Heart right ventricle (tissue), 16 donors: ENCODE measurements at regions not wholly inside any gene's neighbourhood (a gene's known extent, or its start where the extent isn't known, plus 50 kb on each side); places are given as distances from the start of the nearest gene placed in this dataset.
"Not testable (repeated sequence)": the region's sequence is repeated elsewhere in the genome, so short reads cannot be mapped to it uniquely, and the experiment has no call there.

Source experiments
- ATAC-seq, 8 donors: fragments of 200-7000 bp; cut with Tn5 transposase; one replicate each; pipeline ENCODE4 v1.9.1; 2020; ENCODE audit warnings: mild to moderate bottlenecking in 8 of 8, moderate library complexity in 8 of 8, moderate number of reproducible peaks in 1 of 8
- DNase-seq, 2 donors: peaks; one replicate each; pipeline ENCODE4 v3.0.0-alpha.2; 2020
- H3K27ac ChIP-seq, 10 donors: fragments of 200-600 bp; sonication (generic) in 2 of 10; one replicate each; pipeline versions ENCODE4 v1.5.0 to v1.8.0; 2020 to 2022; ENCODE audit warnings: mild to moderate bottlenecking in 3 of 10
- H3K27me3 ChIP-seq, 7 donors: fragments of 200-600 bp; one replicate each; pipeline ENCODE4 v1.8.0; 2021 to 2022; ENCODE audit warnings: mild to moderate bottlenecking in 2 of 7
- H3K36me3 ChIP-seq, 9 donors: fragments of 200-600 bp; sonication (generic) in 1 of 9; one replicate each; pipeline versions ENCODE4 v1.5.0 to v1.8.0; 2020 to 2022; ENCODE audit warnings: mild to moderate bottlenecking in 2 of 9
- H3K4me1 ChIP-seq, 9 donors: fragments of 200-600 bp; sonication (generic) in 1 of 9; one replicate each; pipeline versions ENCODE4 v1.5.0 to v1.8.0; 2020 to 2022; ENCODE audit warnings: mild to moderate bottlenecking in 4 of 9
- H3K4me3 ChIP-seq, 10 donors: fragments of 200-600 bp; sonication (generic) in 2 of 10; one replicate each; pipeline versions ENCODE4 v1.5.0 to v1.8.0; 2020 to 2022; ENCODE audit warnings: mild to moderate bottlenecking in 7 of 10, moderate library complexity in 2 of 10
- H3K9me3 ChIP-seq, 11 donors: fragments of 200-600 bp in 10 of 11; sonication (generic) in 2 of 11; one replicate each; pipeline versions ENCODE4 v1.5.0 to v1.8.0; 2013 to 2022; ENCODE audit warnings: mild to moderate bottlenecking in 2 of 11, control low read depth in 1 of 11, moderate library complexity in 1 of 11
- WGBS, 2 donors: extraction: QIAGEN DNeasy Blood & Tissue Kit; methylation state at CpG; one replicate each; pipeline ENCODE4 v1.1.7; 2013; ENCODE audit warnings: inconsistent platforms in 1 of 2; 5-methylcytosine and 5-hydroxymethylcytosine counted together
- intact Hi-C, 10 donors: fragments of 100-400 bp; cut with DNase I; formaldehyde crosslinking; loops; one replicate each; pipeline versions ENCODE4 v1.11.1 to v1.14.2; 2022
- TF ChIP-seq, protein P1 (sequence below), 9 donors: fragments of 200-600 bp; sonication (generic) in 2 of 9; IDR thresholded peaks; one replicate each; pipeline versions ENCODE4 v1.5.0 to v1.8.0; 2021 to 2022; ENCODE audit warnings: antibody characterized with exemption in 9 of 9, mild to moderate bottlenecking in 5 of 9, moderate library complexity in 1 of 9
- donor health status: Arrhythmogenic right ventricular cardiomyopathy.
- donor health status: ischemic (EF 13 %, LVEDD 7.1; RV severe dilation, severe dysfunction).
- donor health status: healthy with polysubstance abuse.
- donor health status: DM: no; HTN: yes; CAD: no.
- donor health status: DM: no; HTN: no; CAD: no.
- donor health status: ischemic (EF 25% LVEDD 6.9; RV normal size, moderate dysfunction).
- donor health status: ischemic (EF 25% LVEDD 5.7; RV mildly dilated, moderate dysfunction).
- donor health status: healthy.
- donor health status: DM: yes; HTN: yes; CAD: no.
- donor health status: Ischemic cardiomyopathy.
- donor health status: ischemic (EF 35%, LVEDD 5.7; RV mildly dilated, moderate dysfunction).
- donor health status: nonischemic (EF 11% LVEDD 7.7; RV severe dilation, severe dysfunction).
- donor health status: DM: yes; HTN: yes; CAD: no.
- donor health status: PGD.
- donor health status: ischemic (EF 29% LVEDD 5.4; RV normal size, mild dysfunction).
- donor health status: nonischemic (EF 23%, LVEDD 6.1; RV moderate dilation, normal function).

DNA sequence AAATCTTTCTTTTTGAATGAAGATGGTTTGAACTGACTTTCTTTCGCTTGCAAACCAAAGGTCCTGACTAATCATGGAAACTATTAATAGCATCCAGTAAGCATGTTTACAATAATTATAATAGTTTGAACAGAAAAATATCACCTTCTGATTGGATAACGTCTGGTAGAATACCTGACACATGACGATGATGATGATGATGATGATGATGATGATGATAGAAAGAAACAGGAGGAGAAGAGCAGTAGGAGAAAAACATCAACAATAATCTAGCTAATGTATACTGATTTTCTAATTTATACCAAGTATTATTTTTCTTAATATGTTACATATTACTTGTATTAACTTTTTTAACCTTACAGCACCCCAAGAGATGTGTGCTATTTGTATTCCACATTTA is 157.5 kb upstream of the SPRY2 start:
- no peak for ATAC-seq

DNA sequence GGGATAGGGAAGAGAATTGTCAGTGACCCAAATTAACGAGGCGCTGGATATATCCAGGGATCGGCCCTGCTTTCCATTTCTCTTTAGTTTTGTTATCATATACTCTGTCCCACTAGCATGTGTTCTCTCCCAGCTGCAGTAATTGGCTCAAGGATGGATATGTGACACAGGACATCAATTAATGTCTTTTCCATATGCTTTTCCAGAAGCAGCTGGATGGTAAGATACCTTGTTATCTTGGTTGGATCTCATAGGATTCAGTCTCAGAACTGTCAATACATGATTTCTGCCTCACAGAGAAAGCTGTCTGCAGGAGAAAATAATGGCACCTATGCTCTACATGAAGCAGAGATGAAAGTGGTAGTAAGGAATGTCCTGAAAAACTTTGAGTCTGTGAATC is 157.1 kb upstream of the SPRY2 start:
- Histone ChIP-seq H3K36me3 (no peaks in the 10 kb centered on the region), H3K4me1 (peaks cover 0 to 10% (median 0%) of the 10 kb centered on the region in 9 donors), H3K4me3 (no peak overlapping the region), H3K9me3 (no peaks in the 10 kb centered on the region), H3K27ac (peak overlapping the region in 1 of 10 donors; percentile 22), H3K27me3 (no peaks in the 10 kb centered on the region)
- 67 to 70% methylated on average over 3 of the region's 3 CpGs for WGBS, 2 donors
- ATAC-seq = no peak
- intact Hi-C loops = no loop called here
- TF ChIP-seq, protein P1, sequence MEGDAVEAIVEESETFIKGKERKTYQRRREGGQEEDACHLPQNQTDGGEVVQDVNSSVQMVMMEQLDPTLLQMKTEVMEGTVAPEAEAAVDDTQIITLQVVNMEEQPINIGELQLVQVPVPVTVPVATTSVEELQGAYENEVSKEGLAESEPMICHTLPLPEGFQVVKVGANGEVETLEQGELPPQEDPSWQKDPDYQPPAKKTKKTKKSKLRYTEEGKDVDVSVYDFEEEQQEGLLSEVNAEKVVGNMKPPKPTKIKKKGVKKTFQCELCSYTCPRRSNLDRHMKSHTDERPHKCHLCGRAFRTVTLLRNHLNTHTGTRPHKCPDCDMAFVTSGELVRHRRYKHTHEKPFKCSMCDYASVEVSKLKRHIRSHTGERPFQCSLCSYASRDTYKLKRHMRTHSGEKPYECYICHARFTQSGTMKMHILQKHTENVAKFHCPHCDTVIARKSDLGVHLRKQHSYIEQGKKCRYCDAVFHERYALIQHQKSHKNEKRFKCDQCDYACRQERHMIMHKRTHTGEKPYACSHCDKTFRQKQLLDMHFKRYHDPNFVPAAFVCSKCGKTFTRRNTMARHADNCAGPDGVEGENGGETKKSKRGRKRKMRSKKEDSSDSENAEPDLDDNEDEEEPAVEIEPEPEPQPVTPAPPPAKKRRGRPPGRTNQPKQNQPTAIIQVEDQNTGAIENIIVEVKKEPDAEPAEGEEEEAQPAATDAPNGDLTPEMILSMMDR (IDR thresholded peaks at IDR 0.05) = no peak
- DNase-seq = no peak

More for the DNA sequence above, 157.5 kb upstream of the SPRY2 start:
- H3K27me3 ChIP-seq = no peaks in the 10 kb centered on the region
- no peak for DNase-seq
- H3K4me1 ChIP-seq = peaks cover 0 to 10% (median 0%) of the 10 kb centered on the region in 9 donors
- H3K9me3 ChIP-seq = no peaks in the 10 kb centered on the region
- WGBS, 2 donors = 80% methylated on average over 3 of the region's 3 CpGs
- TF ChIP-seq, protein P1 (IDR thresholded peaks at IDR 0.05) = no peak
- intact Hi-C loops = no loop called here
- H3K27ac ChIP-seq = no peak overlapping the region
- H3K4me3 ChIP-seq = no peak overlapping the region
- no peaks in the 10 kb centered on the region for H3K36me3 ChIP-seq

DNA sequence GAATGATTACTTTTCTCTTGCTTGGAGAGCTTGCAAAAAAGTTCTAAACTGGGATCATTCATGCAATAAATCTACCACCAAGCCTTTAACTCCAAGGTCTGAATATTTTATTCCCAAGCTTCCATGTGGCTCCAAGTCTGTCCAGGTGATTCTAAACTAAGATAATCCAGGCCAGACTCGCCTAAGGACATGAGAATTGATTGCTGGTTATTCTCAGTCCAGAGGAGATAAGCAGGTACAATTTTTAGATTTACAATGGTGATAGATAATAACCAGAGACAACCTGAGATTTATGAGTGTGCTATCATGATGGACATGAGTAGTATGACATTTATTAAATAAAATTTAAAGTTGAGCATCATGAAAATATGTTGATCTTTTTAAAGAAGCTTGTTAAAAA is 156.5 kb upstream of the SPRY2 start:
- ATAC-seq = no peak
- Histone ChIP-seq H3K4me3 (no peak overlapping the region), H3K4me1 (peaks cover 0 to 10% (median 0%) of the 10 kb centered on the region in 9 donors), H3K9me3 (no peaks in the 10 kb centered on the region), H3K27me3 (no peaks in the 10 kb centered on the region), H3K36me3 (no peaks in the 10 kb centered on the region), H3K27ac (peak overlapping the region in 3 of 10 donors; percentile 10 to 37 (median 22))
- intact Hi-C loops = no loop called here
- DNase-seq = no peak
- 68 to 72% methylated on average over 1 of the region's 1 CpG for WGBS, 2 donors
- TF ChIP-seq, protein P1 (IDR thresholded peaks at IDR 0.05) = no peak

DNA sequence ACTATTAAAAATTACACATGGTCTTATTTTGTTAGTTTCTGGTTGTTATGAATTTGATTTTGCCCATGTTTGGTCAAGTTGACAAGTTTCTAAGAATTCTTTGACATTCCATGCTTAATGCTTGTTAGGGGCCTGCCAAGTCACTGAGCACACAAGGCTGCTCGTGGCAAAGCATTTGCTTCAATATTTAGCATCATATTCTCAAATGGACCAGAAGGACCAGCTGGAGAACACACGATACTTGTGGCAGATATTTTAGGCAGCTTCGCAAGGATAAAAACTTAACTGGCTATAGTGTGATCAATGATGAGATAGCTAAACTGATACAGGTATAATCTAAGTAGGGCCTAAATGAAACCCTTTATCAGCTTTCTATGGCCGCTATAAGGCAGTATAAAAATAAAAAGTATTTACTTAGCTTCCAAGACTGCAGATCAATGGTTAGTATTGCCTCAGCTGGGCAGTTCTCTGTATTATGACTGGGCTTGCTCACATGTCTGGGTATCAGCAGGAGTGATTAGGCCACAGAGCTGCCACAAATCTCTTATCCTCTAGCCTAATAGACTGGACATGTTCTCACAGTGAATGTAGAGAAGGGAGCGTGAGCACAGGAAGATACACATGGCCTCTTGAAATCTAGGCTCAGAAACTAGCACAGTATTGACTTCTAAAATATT is 155.9 kb upstream of the SPRY2 start:
- no peak for ATAC-seq
- WGBS, 2 donors = 83 to 86% methylated on average over 5 of the region's 5 CpGs
- no peaks in the 10 kb centered on the region for H3K36me3 ChIP-seq
- no peaks in the 10 kb centered on the region for H3K27me3 ChIP-seq
- peak overlapping the region in 6 of 10 donors; percentile 3 to 37 (median 14) for H3K27ac ChIP-seq
- no peak for DNase-seq
- no peak overlapping the region for H3K4me3 ChIP-seq
- H3K4me1 ChIP-seq = peaks cover 0 to 10% (median 0%) of the 10 kb centered on the region in 9 donors
- TF ChIP-seq, protein P1 (IDR thresholded peaks at IDR 0.05) = no peak
- intact Hi-C loops = no loop called here
- H3K9me3 ChIP-seq = no peaks in the 10 kb centered on the region

DNA sequence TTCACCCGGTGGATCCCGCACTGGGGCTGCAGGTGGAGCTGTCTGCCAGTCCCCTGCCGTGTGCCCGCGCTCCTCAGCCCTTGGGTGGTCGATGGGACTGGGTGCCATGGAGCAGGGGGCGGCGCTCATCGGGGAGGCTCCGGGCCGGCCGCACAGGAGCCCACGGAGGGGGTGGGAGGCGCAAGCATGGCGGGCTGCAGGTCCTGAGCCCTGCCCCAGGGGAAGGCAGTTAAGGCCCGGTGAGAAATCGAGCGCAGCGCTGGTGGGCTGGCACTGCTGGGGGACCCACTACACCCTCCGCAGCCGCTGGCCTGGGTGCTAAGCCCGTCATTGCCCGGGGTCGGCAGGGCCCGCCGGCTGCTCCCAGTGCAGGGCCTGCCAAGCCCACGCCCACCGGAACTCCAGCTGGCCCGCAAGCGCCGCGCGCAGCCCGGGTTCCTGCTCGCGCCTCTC is 149.6 kb upstream of the SPRY2 start:
- H3K9me3 ChIP-seq, H3K27ac ChIP-seq, H3K4me3 ChIP-seq, ATAC-seq, H3K36me3 ChIP-seq, intact Hi-C loops, DNase-seq, H3K27me3 ChIP-seq, H3K4me1 ChIP-seq: not testable (repeated sequence)
- 92 to 93% methylated on average over 36 of the region's 36 CpGs for WGBS, 2 donors
